HG03039 (cell line): ENCODE measurements at regions not wholly inside any gene's neighbourhood (a gene's known extent, or its start where the extent isn't known, plus 50 kb on each side); places are given as distances from the start of the nearest gene placed in this dataset.

ENCODE experiments used
- ATAC-seq: cut with Tn5 transposase; IDR thresholded peaks from one replicate; pipeline ENCODE4 v1.9.1; 2021; ENCODE audit warnings: mild to moderate bottlenecking, moderate library complexity; ENCODE audit not compliant: unreplicated experiment

GRCh38 chr9:108180541-108180940 lies 675.2 kb downstream of the ACTL7B start:
- ATAC-seq: no peak

GRCh38 chr9:108178318-108178717 lies 677.5 kb downstream of the ACTL7B start:
- ATAC-seq: no peak

GRCh38 chr9:108168236-108168850 lies 678.8 kb upstream of the KLF4 start:
- no peak for ATAC-seq

GRCh38 chr9:108167136-108167900 lies 677.7 kb upstream of the KLF4 start:
- no peak for ATAC-seq

GRCh38 chr9:108166519-108166918 lies 677.0 kb upstream of the KLF4 start:
- ATAC-seq: no peak

- ATAC-seq: no peak
These were observed 673.9 kb upstream of the KLF4 start for GRCh38 chr9:108163321-108164005.

GRCh38 chr9:108162664-108163063 lies 673.1 kb upstream of the KLF4 start:
- no peak for ATAC-seq

- ATAC-seq: no peak
These were observed 671.9 kb upstream of the KLF4 start for GRCh38 chr9:108161503-108161902.

GRCh38 chr9:108160706-108161355 lies 671.3 kb upstream of the KLF4 start:
- no peak for ATAC-seq

GRCh38 chr9:108160039-108160438 lies 670.5 kb upstream of the KLF4 start:
- ATAC-seq: no peak

- ATAC-seq: no peak
These were observed 668.8 kb upstream of the KLF4 start for GRCh38 chr9:108158236-108158995.

GRCh38 chr9:108156270-108156998 lies 666.9 kb upstream of the KLF4 start:
- ATAC-seq: no peak

GRCh38 chr9:108153416-108153815 lies 663.8 kb upstream of the KLF4 start:
- no peak for ATAC-seq

- no peak for ATAC-seq
These were observed 661.4 kb upstream of the KLF4 start for GRCh38 chr9:108150736-108151586.

- no peak for ATAC-seq
These were observed 659.8 kb upstream of the KLF4 start for GRCh38 chr9:108149326-108149725.

- no peak for ATAC-seq
These were observed 653.1 kb upstream of the KLF4 start for GRCh38 chr9:108142504-108143201.

GRCh38 chr9:108142142-108142503 lies 652.6 kb upstream of the KLF4 start:
- ATAC-seq: no peak

GRCh38 chr9:108139900-108140299 lies 650.3 kb upstream of the KLF4 start:
- no peak for ATAC-seq

GRCh38 chr9:108138516-108138915 lies 648.9 kb upstream of the KLF4 start:
- no peak for ATAC-seq
